GM23338 (cell line): ENCODE measurements at regions not wholly inside any gene's neighbourhood (a gene's known extent, or its start where the extent isn't known, plus 50 kb on each side); places are given as distances from the start of the nearest gene placed in this dataset.

Source experiments
- ATAC-seq: fragments of 200-7000 bp; cut with Tn5 transposase; 3 replicates; pipeline ENCODE4 v1.9.1; 2020
- DNase-seq: peaks from one replicate; pipeline ENCODE4 v3.0.0-alpha.2; 2015; ENCODE audit warnings: low spot score
- H2AFZ ChIP-seq: fragments of 200-600 bp; sonication (generic); 2 replicates; pipeline ENCODE4 v1.8.0; 2016; ENCODE audit warnings: antibody characterized with exemption, mild to moderate bottlenecking, moderate library complexity
- H3F3A ChIP-seq: fragments of 200-600 bp; sonication (generic); replicated peaks from 2 replicates; pipeline ENCODE4 v1.8.0; 2017; ENCODE audit warnings: antibody characterized with exemption, mixed run types, low read depth
- H3K27ac ChIP-seq: fragments of 200-600 bp; sonication (generic); 2 replicates; pipeline ENCODE4 v1.6.1; 2016; ENCODE audit warnings: low read depth
- H3K27me3 ChIP-seq: fragments of 200-600 bp; sonication (generic); 2 replicates; pipeline ENCODE4 v1.8.0; 2016; ENCODE audit warnings: mild to moderate bottlenecking, mixed run types, moderate library complexity; ENCODE audit not compliant: insufficient read depth
- H3K36me3 ChIP-seq: fragments of 200-600 bp; sonication (generic); 2 replicates; pipeline ENCODE4 v1.8.0; 2016; ENCODE audit warnings: mild to moderate bottlenecking; ENCODE audit not compliant: insufficient read depth
- H3K4me1 ChIP-seq: fragments of 200-600 bp; sonication (generic); 2 replicates; pipeline ENCODE4 v1.8.0; 2016; ENCODE audit warnings: mild to moderate bottlenecking, moderate library complexity; ENCODE audit not compliant: insufficient read depth
- H3K4me2 ChIP-seq: fragments of 200-600 bp; sonication (generic); 2 replicates; pipeline ENCODE4 v1.7.1; 2017; ENCODE audit warnings: mixed run types
- H3K4me3 ChIP-seq: fragments of 200-600 bp; sonication (generic); 2 replicates; pipeline ENCODE4 v1.6.1; 2016; ENCODE audit warnings: mixed run types
- H3K79me2 ChIP-seq: fragments of 200-600 bp; sonication (generic); replicated peaks from 2 replicates; pipeline ENCODE4 v1.8.0; 2017; ENCODE audit warnings: mild to moderate bottlenecking; ENCODE audit not compliant: insufficient read depth
- H3K9me2 ChIP-seq: fragments of 200-600 bp; sonication (generic); 2 replicates; pipeline ENCODE4 v1.8.0; 2017; ENCODE audit not compliant: insufficient read depth
- H4K20me1 ChIP-seq: fragments of 200-600 bp; sonication (generic); replicated peaks from 2 replicates; pipeline ENCODE4 v1.8.0; 2017; ENCODE audit warnings: mild to moderate bottlenecking; ENCODE audit not compliant: insufficient read depth
- H3K27ac Mint-ChIP-seq: 2 replicates; pipeline ENCODE4 v1.8.0; 2020; ENCODE audit warnings: inconsistent platforms, mild to moderate bottlenecking, moderate library complexity, mixed read lengths
- H3K27me3 Mint-ChIP-seq: 3 replicates; pipeline ENCODE4 v1.8.0; 2022; ENCODE audit warnings: low read depth, mild to moderate bottlenecking, moderate library complexity, mixed read lengths, inconsistent platforms; ENCODE audit not compliant: insufficient read depth, poor library complexity
- H3K36me3 Mint-ChIP-seq: 3 replicates; pipeline ENCODE4 v1.8.0; 2021; ENCODE audit warnings: low read depth, mild to moderate bottlenecking, inconsistent platforms, moderate library complexity, mixed read lengths
- H3K4me1 Mint-ChIP-seq: 3 replicates; pipeline ENCODE4 v1.8.0; 2020; ENCODE audit warnings: mild to moderate bottlenecking, inconsistent platforms, mixed read lengths
- H3K4me3 Mint-ChIP-seq: 3 replicates; pipeline ENCODE4 v1.8.0; 2021; ENCODE audit warnings: moderate library complexity, mild to moderate bottlenecking, inconsistent platforms, mixed read lengths
- H3K9me3 Mint-ChIP-seq: 3 replicates; pipeline ENCODE4 v1.8.0; 2020; ENCODE audit warnings: moderate library complexity, mild to moderate bottlenecking, inconsistent platforms, mixed read lengths
- CTCF ChIP-seq, 2 experiments: fragments of 200-600 bp in 1 of 2; sonication (generic) in 1 of 2; conservative IDR thresholded peaks; 2 replicates each; pipeline versions ENCODE4 v1.5.1 to v1.6.1; 2016 to 2017; ENCODE audit warnings: antibody characterized with exemption in 2 of 2, low read depth in 2 of 2, mild to moderate bottlenecking in 2 of 2, moderate library complexity in 1 of 2
- ETS1 ChIP-seq: IDR thresholded peaks from 2 replicates; pipeline ENCODE4 v1.6.1; 2016; ENCODE audit warnings: antibody characterized with exemption
- EZH2 ChIP-seq: fragments of 200-600 bp; sonication (generic); IDR thresholded peaks from one replicate; pipeline ENCODE4 v1.8.0; 2017; ENCODE audit warnings: antibody characterized with exemption, mild to moderate bottlenecking, low read depth; ENCODE audit not compliant: unreplicated experiment
- EZH2phosphoT487 ChIP-seq: fragments of 200-600 bp; sonication (generic); IDR thresholded peaks from one replicate; pipeline ENCODE4 v1.8.1; 2018; ENCODE audit warnings: antibody characterized with exemption; ENCODE audit not compliant: unreplicated experiment
- NANOG ChIP-seq: IDR thresholded peaks from 2 replicates; pipeline ENCODE4 v1.6.1; 2016; ENCODE audit warnings: antibody characterized with exemption, borderline replicate concordance
- REST ChIP-seq: IDR thresholded peaks from one replicate; pipeline ENCODE4 v1.6.1; 2018; ENCODE audit warnings: antibody characterized with exemption; ENCODE audit not compliant: unreplicated experiment
- STAT1 ChIP-seq: IDR thresholded peaks from one replicate; pipeline ENCODE4 v1.6.1; 2016; ENCODE audit warnings: antibody characterized with exemption; ENCODE audit not compliant: unreplicated experiment
- ZNF114 ChIP-seq: fragments of 250-450 bp; sonication (Bioruptor Pico); IDR thresholded peaks from 2 replicates; pipeline ENCODE4 v1.5.0; 2020; ENCODE audit warnings: mild to moderate bottlenecking, moderate library complexity
- ZNF462 ChIP-seq: fragments of 250-450 bp; sonication (Bioruptor Pico); IDR thresholded peaks from 2 replicates; pipeline ENCODE4 v1.5.0; 2020; ENCODE audit warnings: mild to moderate bottlenecking, moderate library complexity

GRCh38 chr17:74119049-74119580 lies 84.4 kb upstream of the RPL38 start:
- H3K27me3 Mint-ChIP-seq, result peaks cover 23% of the 10 kb centered on the region
- no peak overlapping the region for H3K4me3 ChIP-seq
- H3K27me3 ChIP-seq, result no peaks in the 10 kb centered on the region
- no peaks in the 10 kb centered on the region for H3K36me3 ChIP-seq
- peaks cover 42% of the 10 kb centered on the region for H3K4me1 Mint-ChIP-seq
- H3K27ac ChIP-seq, result no peak overlapping the region
- peak overlapping the region; percentile 89 for H3K27ac Mint-ChIP-seq
- no peaks in the 10 kb centered on the region for H3K79me2 ChIP-seq
- no peaks in the 10 kb centered on the region; the same call in 1 of the 2 replicates for H3F3A ChIP-seq
- peaks cover 3% of the 10 kb centered on the region; the same call in 2 of the 3 replicates for H3K36me3 Mint-ChIP-seq
- TF ChIP-seq ZNF462 (no peak), EZH2 (no peak), STAT1 (no peak), ETS1 (no peak), CTCF (conservative IDR thresholded peaks at IDR 0.05; ENCODE audit: low read depth in 2 of 2) (no peak), NANOG (no peak), ZNF114 (CRISPR knock-in tag) (no peak), EZH2phosphoT487 (no peak), REST (no peak)
- ATAC-seq (no peak), DNase-seq (no peak)
- H3K9me2 ChIP-seq, result no peaks in the 10 kb centered on the region
- peaks cover 9% of the 10 kb centered on the region; the same call in 2 of the 3 replicates for H3K9me3 Mint-ChIP-seq
- H3K4me3 Mint-ChIP-seq, result peak overlapping the region; percentile 30; the same call in 2 of the 3 replicates
- peaks cover 30% of the 10 kb centered on the region for H3K4me1 ChIP-seq
- peak overlapping the region; percentile 80 for H2AFZ ChIP-seq
- H3K4me2 ChIP-seq, result peak overlapping the region; percentile 13; the same call in 1 of the 2 replicates
- no peaks in the 10 kb centered on the region for H4K20me1 ChIP-seq
